IMR-90 (cell line): ENCODE measurements at regions not wholly inside any gene's neighbourhood (a gene's known extent, or its start where the extent isn't known, plus 50 kb on each side); places are given as distances from the start of the nearest gene placed in this dataset.

Experiments
- ATAC-seq: fragments of 200-7000 bp; cut with Tn5 transposase; 2 replicates; pipeline ENCODE4 v1.9.1; 2020; ENCODE audit warnings: low read depth, mild to moderate bottlenecking, moderate library complexity
- BruUV-seq: library from RNA; stranded (reverse); fragments of 400-500 nt; replicated peaks from 2 replicates; lab custom pipeline; 2021; lab: Mats Ljungman, UMichigan
- CTCF ChIA-PET: fragments of 300-600 bp; formaldehyde crosslinking; extraction: SDS; loops from one replicate; lab custom pipeline; 2021; ENCODE audit warnings: antibody characterized with exemption; lab: Yijun Ruan, JAX
- POLR2A ChIA-PET: fragments of 300-600 bp; sonication (Branson Sonifier 250); formaldehyde crosslinking; loops from one replicate; lab custom pipeline; 2022; ENCODE audit warnings: antibody characterized with exemption; ENCODE audit not compliant: unreplicated experiment; lab: Charles Lee
- DNase-seq: peaks from one replicate; pipeline ENCODE4 v3.0.0; 2013
- H2AFZ ChIP-seq: replicated peaks from 2 replicates; pipeline ENCODE3; 2013; ENCODE audit warnings: low read length, mild to moderate bottlenecking; ENCODE audit not compliant: poor library complexity
- H2AK5ac ChIP-seq: 2 replicates; pipeline ENCODE4 v1.6.1; 2013; ENCODE audit warnings: low read depth, low read length, inconsistent platforms
- H2AK9ac ChIP-seq: replicated peaks from 2 replicates; pipeline ENCODE3; 2013; ENCODE audit warnings: mild to moderate bottlenecking, low read depth, low read length, moderate library complexity; ENCODE audit not compliant: poor library complexity
- H2BK120ac ChIP-seq: 2 replicates; pipeline ENCODE4 v1.6.1; 2013; ENCODE audit warnings: low read depth, low read length, inconsistent platforms
- H2BK15ac ChIP-seq: 3 replicates; pipeline ENCODE4 v1.6.1; 2013; ENCODE audit warnings: low read depth, low read length, inconsistent platforms
- H2BK20ac ChIP-seq: 2 replicates; pipeline ENCODE4 v1.6.1; 2013; ENCODE audit warnings: low read depth, mild to moderate bottlenecking, inconsistent platforms, low read length, moderate library complexity
- H2BK5ac ChIP-seq: 2 replicates; pipeline ENCODE4 v1.6.1; 2013; ENCODE audit warnings: mild to moderate bottlenecking, low read depth, low read length, inconsistent platforms; ENCODE audit not compliant: poor library complexity, severe bottlenecking
- H3K14ac ChIP-seq: replicated peaks from 2 replicates; pipeline ENCODE4 v1.6.1; 2013; ENCODE audit warnings: low read depth, low read length, inconsistent platforms
- H3K18ac ChIP-seq: 2 replicates; pipeline ENCODE4 v1.6.1; 2013; ENCODE audit warnings: low read depth, low read length, control low read depth
- H3K23ac ChIP-seq: 2 replicates; pipeline ENCODE4 v1.6.1; 2013; ENCODE audit warnings: low read depth, low read length, inconsistent platforms
- H3K27ac ChIP-seq: 2 replicates; pipeline ENCODE4 v1.5.1; 2013; ENCODE audit warnings: mild to moderate bottlenecking, control low read depth, low read length; ENCODE audit not compliant: insufficient read depth
- H3K27me3 ChIP-seq: 2 replicates; pipeline ENCODE4 v1.6.1; 2013; ENCODE audit warnings: low read length; ENCODE audit not compliant: control insufficient read depth, insufficient read depth
- H3K36me3 ChIP-seq: 2 replicates; pipeline ENCODE4 v1.6.1; 2013; ENCODE audit warnings: low read length, mixed read lengths; ENCODE audit not compliant: control insufficient read depth, insufficient read depth
- H3K4ac ChIP-seq: 2 replicates; pipeline ENCODE4 v1.6.1; 2013; ENCODE audit warnings: low read depth, low read length, inconsistent platforms
- H3K4me1 ChIP-seq: 2 replicates; pipeline ENCODE4 v1.6.1; 2013; ENCODE audit warnings: low read length, mixed read lengths; ENCODE audit not compliant: control insufficient read depth, insufficient read depth
- H3K4me2 ChIP-seq: 2 replicates; pipeline ENCODE4 v1.6.1; 2013; ENCODE audit warnings: low read depth, mild to moderate bottlenecking, control low read depth, low read length, moderate library complexity
- H3K4me3 ChIP-seq: 2 replicates; pipeline ENCODE4 v1.5.1; 2013; ENCODE audit warnings: low read depth, mild to moderate bottlenecking, control low read depth, low read length, moderate library complexity; ENCODE audit not compliant: insufficient read depth
- H3K56ac ChIP-seq: 2 replicates; pipeline ENCODE4 v1.6.1; 2013; ENCODE audit warnings: low read length, inconsistent platforms; ENCODE audit not compliant: insufficient read depth; ENCODE audit errors: extremely low read depth
- H3K79me1 ChIP-seq, 2 experiments: 2 replicates each; pipeline ENCODE4 v1.6.1; 2013; ENCODE audit warnings: low read length in 2 of 2, inconsistent platforms in 1 of 2, low read depth in 1 of 2
- H3K9ac ChIP-seq: 2 replicates; pipeline ENCODE4 v1.6.1; 2013; ENCODE audit warnings: low read depth, low read length, control low read depth
- H3K9me1 ChIP-seq: 2 replicates; pipeline ENCODE4 v1.6.1; 2013; ENCODE audit warnings: low read length, inconsistent platforms; ENCODE audit not compliant: insufficient read depth
- H3K9me3 ChIP-seq: 2 replicates; pipeline ENCODE4 v1.6.1; 2013; ENCODE audit warnings: low read length; ENCODE audit not compliant: control insufficient read depth, insufficient read depth
- H4K20me1 ChIP-seq: 2 replicates; pipeline ENCODE4 v1.6.1; 2013; ENCODE audit warnings: low read length, inconsistent platforms; ENCODE audit not compliant: insufficient read depth
- H4K5ac ChIP-seq: 2 replicates; pipeline ENCODE4 v1.6.1; 2013; ENCODE audit warnings: mild to moderate bottlenecking, low read depth, low read length, control low read depth
- H4K8ac ChIP-seq, 2 experiments: 2 replicates each; pipeline ENCODE4 v1.6.1; 2013; ENCODE audit warnings: low read depth in 2 of 2, low read length in 2 of 2, control low read depth in 1 of 2, inconsistent platforms in 1 of 2
- H4K91ac ChIP-seq: 2 replicates; pipeline ENCODE4 v1.6.1; 2013; ENCODE audit warnings: low read depth, low read length, inconsistent platforms; ENCODE audit not compliant: insufficient read depth
- CEBPB ChIP-seq: IDR thresholded peaks from 2 replicates; pipeline ENCODE4 v1.6.1; 2012; ENCODE audit warnings: low read depth, low read length, improper control_type of control experiment
- ELK1 ChIP-seq: fragments of 150-350 bp; IDR thresholded peaks from 2 replicates; pipeline ENCODE4 v1.6.1; 2016; ENCODE audit warnings: low read depth, mild to moderate bottlenecking, low read length, moderate library complexity, borderline replicate concordance
- MXI1 ChIP-seq: IDR thresholded peaks from 2 replicates; pipeline ENCODE4 v1.6.1; 2012; ENCODE audit warnings: low read depth, mild to moderate bottlenecking, low read length, moderate library complexity, borderline replicate concordance
- NFE2L2 ChIP-seq: fragments of 150-350 bp; IDR thresholded peaks from 2 replicates; pipeline ENCODE4 v1.6.1; 2016; ENCODE audit warnings: low read depth, mild to moderate bottlenecking, low read length
- RAD21 ChIP-seq: IDR thresholded peaks from 2 replicates; pipeline ENCODE4 v1.6.1; 2012; ENCODE audit warnings: low read length, improper control_type of control experiment
- RCOR1 ChIP-seq: IDR thresholded peaks from 2 replicates; pipeline ENCODE4 v1.6.1; 2012; ENCODE audit warnings: mild to moderate bottlenecking, low read length, improper control_type of control experiment; ENCODE audit not compliant: insufficient replicate concordance
- RFX5 ChIP-seq: IDR thresholded peaks from 2 replicates; pipeline ENCODE4 v1.8.0; 2012; ENCODE audit warnings: low read depth, mild to moderate bottlenecking, low read length, moderate library complexity
- USF2 ChIP-seq: fragments of 150-350 bp; IDR thresholded peaks from 2 replicates; pipeline ENCODE4 v1.6.1; 2017; ENCODE audit warnings: mild to moderate bottlenecking, antibody characterized with exemption, low read length, low read depth
- WGBS, 2 experiments: methylation state at CpG; one replicate each; pipeline versions ENCODE4 v1.1.5 to v1.1.7; 2013; ENCODE audit warnings: missing lambda C conversion rate in 2 of 2; ENCODE audit not compliant: insufficient read length in 1 of 2; ENCODE audit errors: extremely low coverage in 2 of 2; 5-methylcytosine and 5-hydroxymethylcytosine counted together
- dilution Hi-C: fragments of 300-500 bp; cut with HindIII; formaldehyde crosslinking; loops from one replicate; pipeline ENCODE4 v1.14.3; 2018; ENCODE audit warnings: low sequenced_read_pairs; ENCODE audit not compliant: unreplicated experiment
- in situ Hi-C: fragments of 300-500 bp; cut with MboI; formaldehyde crosslinking; loops from 3 replicates; pipeline ENCODE4 v1.14.3; 2019; ENCODE audit warnings: low sequenced_read_pairs, inconsistent platforms, mixed read lengths
- intact Hi-C: fragments of 100-400 bp; cut with micrococcal nuclease; formaldehyde crosslinking; loops from 2 replicates; pipeline ENCODE4 v1.10.0; 2022

- ATAC-seq, result no peak
- Histone ChIP-seq H2BK20ac (no peak overlapping the region), H3K36me3 (no peaks in the 10 kb centered on the region), H2BK120ac (no peak overlapping the region), H3K4me3 (no peak overlapping the region), H4K91ac (no peak overlapping the region), H3K9me3 (no peaks in the 10 kb centered on the region), H2BK5ac (no peak overlapping the region), H3K79me1 (no peaks in the 10 kb centered on the region), H3K9me1 (no peaks in the 10 kb centered on the region), H3K14ac (no peak overlapping the region), H3K23ac (no peak overlapping the region), H4K5ac (no peak overlapping the region), H2BK15ac (no peak overlapping the region), H4K20me1 (no peaks in the 10 kb centered on the region), H3K9ac (no peak overlapping the region), H4K8ac (no peak overlapping the region), H3K27ac (no peak overlapping the region), H3K18ac (no peak overlapping the region), H3K4me2 (no peak overlapping the region), H3K27me3 (peaks cover 32% of the 10 kb centered on the region), H2AFZ (no peak overlapping the region), H3K4me1 (no peaks in the 10 kb centered on the region), H2AK5ac (no peak overlapping the region), H2AK9ac (no peak overlapping the region), H3K4ac (no peak overlapping the region), H3K56ac (no peak overlapping the region)
- ChIA-PET POLR2A (no interaction called here), CTCF (no interaction called here)
- TF ChIP-seq MXI1 (no peak), RCOR1 (no peak), RFX5 (no peak), RAD21 (no peak), USF2 (no peak), NFE2L2 (no peak), CEBPB (no peak), ELK1 (no peak)
- no TSS peak for BruUV-seq
- dilution Hi-C loops (no loop called here), in situ Hi-C loops (no loop called here), intact Hi-C loops (no loop called here)
- 85% methylated on average over 4 of the region's 10 CpGs; no CpG with 5 or more reads in 1 of the 2 experiments for WGBS, 2 experiments
- DNase-seq, result no peak
Observed at GRCh38 chr16:11447272-11447671, 102.0 kb downstream of the RMI2 start.
